ENCODE measurements at regions not wholly inside any gene's neighbourhood (a gene's known extent, or its start where the extent isn't known, plus 50 kb on each side); places are given as distances from the start of the nearest gene placed in this dataset.

GRCh38 chr11:15568440-15568839 is 453.7 kb downstream of the INSC start:
- no peak overlapping the region for H3K4me3 ChIP-seq (ENCODE audit: low read depth, low read length)
- DNase-seq (ENCODE audit: low read depth) = peak; percentile 30
- TF ChIP-seq CTCF (IDR thresholded peaks at IDR 0.05; ENCODE audit: control insufficient read depth, extremely low read depth, insufficient read depth) = no peak

DNA sequence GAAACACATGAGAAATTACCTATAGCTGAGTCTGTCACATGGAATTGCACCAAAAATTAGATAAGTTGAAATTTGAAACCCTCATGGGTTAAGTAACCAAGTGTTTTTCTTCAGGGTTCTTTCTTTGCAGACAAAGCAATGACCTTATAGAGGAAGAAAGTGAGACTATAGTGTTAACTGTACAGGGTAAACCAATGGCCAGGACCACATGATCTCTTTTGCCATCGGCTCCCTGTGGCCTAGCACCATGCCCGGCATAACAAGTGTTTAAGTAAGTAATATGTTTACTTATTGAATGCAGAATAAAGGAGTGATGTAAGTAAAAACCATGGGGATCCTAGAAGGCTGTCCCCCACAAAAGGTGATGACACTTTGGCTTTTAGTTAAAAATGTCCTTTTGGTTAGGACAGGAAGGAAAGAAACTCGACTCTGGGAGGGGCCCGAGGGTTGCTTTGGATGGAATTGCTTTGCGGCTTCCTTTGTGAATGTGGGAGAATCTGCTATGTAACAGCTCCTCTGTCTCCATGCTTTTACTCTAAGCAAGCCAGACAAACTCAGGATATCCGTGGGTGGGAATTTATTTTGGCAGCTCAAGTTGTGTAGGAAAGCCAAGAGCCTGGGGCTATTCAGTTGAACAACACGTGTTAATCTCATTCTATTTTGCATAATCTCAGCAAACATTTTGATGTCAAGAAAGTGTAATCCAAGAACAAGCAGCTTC is 454.7 kb downstream of the INSC start:
- no peak for TF ChIP-seq CTCF (IDR thresholded peaks at IDR 0.05; ENCODE audit: control insufficient read depth, extremely low read depth, insufficient read depth)
- DNase-seq (ENCODE audit: low read depth) = peak; percentile 2

GRCh38 chr11:15575409-15575808 is 460.7 kb downstream of the INSC start:
- no peak overlapping the region for H3K4me3 ChIP-seq (ENCODE audit: low read depth, low read length)
- no peak for TF ChIP-seq CTCF (IDR thresholded peaks at IDR 0.05; ENCODE audit: control insufficient read depth, extremely low read depth, insufficient read depth)
- no peak for DNase-seq (ENCODE audit: low read depth)

More for the DNA sequence above, 454.7 kb downstream of the INSC start:
- no peak overlapping the region for H3K4me3 ChIP-seq (ENCODE audit: low read depth, low read length)

DNA sequence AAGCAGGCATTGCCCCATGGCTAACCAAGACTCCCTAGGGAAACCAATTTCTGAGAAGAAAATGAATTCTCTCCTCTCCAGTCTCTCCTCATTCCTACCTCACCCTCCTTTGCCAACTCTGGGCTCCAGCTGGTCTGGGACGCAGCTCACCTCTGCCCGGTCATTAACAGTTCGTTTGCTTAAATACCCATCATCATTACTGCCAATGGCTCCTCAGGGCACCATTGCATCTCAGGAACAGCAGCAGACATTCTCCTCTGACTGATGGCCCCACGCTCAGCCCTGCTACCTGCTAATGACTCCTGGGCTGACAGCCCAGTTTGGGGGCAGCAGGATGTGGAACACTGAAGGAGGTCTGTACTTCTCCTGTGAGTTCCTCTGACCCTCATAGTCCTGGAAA is 462.0 kb downstream of the INSC start:
- no peak for DNase-seq (ENCODE audit: low read depth)
- H3K4me3 ChIP-seq (ENCODE audit: low read depth, low read length) = no peak overlapping the region
- no peak for TF ChIP-seq CTCF (IDR thresholded peaks at IDR 0.05; ENCODE audit: control insufficient read depth, extremely low read depth, insufficient read depth)

- H3K4me3 ChIP-seq (ENCODE audit: low read depth, low read length) = no peak overlapping the region
- no peak for DNase-seq (ENCODE audit: low read depth)
- no peak for TF ChIP-seq CTCF (IDR thresholded peaks at IDR 0.05; ENCODE audit: control insufficient read depth, extremely low read depth, insufficient read depth)
Observed at GRCh38 chr11:15577519-15577918, 462.8 kb downstream of the INSC start.

DNA sequence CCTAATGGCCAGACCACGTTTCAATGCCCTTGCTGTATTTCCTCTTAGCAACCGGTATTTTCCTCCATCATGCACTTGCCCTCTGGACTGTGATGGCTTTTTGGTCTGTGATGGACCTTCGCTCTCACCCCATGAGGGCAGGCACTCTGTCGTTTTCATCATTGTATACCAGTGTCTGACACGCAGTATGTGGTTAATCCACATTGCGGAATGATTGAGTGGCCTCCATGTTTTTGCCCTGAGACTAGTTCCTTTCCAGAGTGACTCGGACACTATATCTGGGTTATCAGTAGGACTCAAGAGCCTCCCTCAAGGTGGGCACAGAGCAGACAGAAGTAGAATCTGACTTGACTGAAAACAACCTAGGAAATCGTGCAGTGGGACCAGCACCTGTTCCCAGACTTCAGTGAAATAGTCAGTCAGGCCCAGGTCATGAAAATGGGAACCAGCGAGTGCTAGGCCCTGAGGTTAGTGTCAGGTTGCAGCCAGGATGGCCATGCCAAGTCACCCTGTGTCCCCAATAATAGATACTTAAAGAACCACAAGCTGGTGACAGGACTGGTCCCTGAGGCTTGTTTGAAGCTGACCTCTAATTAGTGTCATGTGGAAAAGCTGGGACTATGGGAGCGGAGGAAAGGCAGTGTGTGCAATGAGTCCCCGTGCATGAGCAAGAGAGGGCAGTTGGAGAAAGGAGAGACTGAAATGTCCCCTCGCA is 464.7 kb downstream of the INSC start:
- no peak overlapping the region for H3K4me3 ChIP-seq (ENCODE audit: low read depth, low read length)
- no peak for DNase-seq (ENCODE audit: low read depth)
- no peak for TF ChIP-seq CTCF (IDR thresholded peaks at IDR 0.05; ENCODE audit: control insufficient read depth, extremely low read depth, insufficient read depth)
